Uterus (tissue), 2 donors: ENCODE measurements at regions not wholly inside any gene's neighbourhood (a gene's known extent, or its start where the extent isn't known, plus 50 kb on each side); places are given as distances from the start of the nearest gene placed in this dataset.

ENCODE experiments used
- POLR2A ChIP-seq, 2 donors: fragments of 450-650 bp; IDR thresholded peaks; one replicate each; pipeline ENCODE4 v1.6.1; 2016; ENCODE audit warnings: antibody characterized with exemption in 2 of 2, mild to moderate bottlenecking in 1 of 2, moderate library complexity in 1 of 2
- TF ChIP-seq, protein P1 (sequence below), 4 experiments: fragments of 200-600 bp in 2 of 4; fragments of 450-650 bp in 2 of 4; sonication (generic) in 2 of 4; IDR thresholded peaks; one replicate each; pipeline ENCODE4 v1.5.1; 2016 to 2019; ENCODE audit warnings: antibody characterized with exemption in 4 of 4, mild to moderate bottlenecking in 2 of 4, moderate library complexity in 1 of 4

DNA sequence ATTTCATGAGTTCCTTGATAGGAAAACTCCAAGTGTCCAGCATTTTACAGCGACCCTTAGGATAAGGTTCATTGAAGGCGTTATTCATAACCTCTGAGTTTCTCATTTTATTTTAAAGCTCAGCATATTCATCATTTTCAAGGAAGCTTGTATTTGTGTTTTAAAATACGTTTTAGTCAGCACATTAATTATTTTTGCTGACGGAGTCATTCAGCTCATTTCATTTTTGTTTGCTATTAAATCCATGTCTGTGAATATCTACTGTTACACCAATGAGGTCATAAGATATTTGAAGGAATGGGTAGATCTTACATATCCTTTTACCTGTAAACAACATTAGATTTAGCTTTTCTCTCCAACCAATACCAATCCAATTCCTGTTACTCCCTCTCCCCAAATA lies 1766.3 kb upstream of the PCDH10 start:
- TF ChIP-seq, protein P1, sequence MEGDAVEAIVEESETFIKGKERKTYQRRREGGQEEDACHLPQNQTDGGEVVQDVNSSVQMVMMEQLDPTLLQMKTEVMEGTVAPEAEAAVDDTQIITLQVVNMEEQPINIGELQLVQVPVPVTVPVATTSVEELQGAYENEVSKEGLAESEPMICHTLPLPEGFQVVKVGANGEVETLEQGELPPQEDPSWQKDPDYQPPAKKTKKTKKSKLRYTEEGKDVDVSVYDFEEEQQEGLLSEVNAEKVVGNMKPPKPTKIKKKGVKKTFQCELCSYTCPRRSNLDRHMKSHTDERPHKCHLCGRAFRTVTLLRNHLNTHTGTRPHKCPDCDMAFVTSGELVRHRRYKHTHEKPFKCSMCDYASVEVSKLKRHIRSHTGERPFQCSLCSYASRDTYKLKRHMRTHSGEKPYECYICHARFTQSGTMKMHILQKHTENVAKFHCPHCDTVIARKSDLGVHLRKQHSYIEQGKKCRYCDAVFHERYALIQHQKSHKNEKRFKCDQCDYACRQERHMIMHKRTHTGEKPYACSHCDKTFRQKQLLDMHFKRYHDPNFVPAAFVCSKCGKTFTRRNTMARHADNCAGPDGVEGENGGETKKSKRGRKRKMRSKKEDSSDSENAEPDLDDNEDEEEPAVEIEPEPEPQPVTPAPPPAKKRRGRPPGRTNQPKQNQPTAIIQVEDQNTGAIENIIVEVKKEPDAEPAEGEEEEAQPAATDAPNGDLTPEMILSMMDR (IDR thresholded peaks at IDR 0.05) = no peak
- no peak for TF ChIP-seq POLR2A (IDR thresholded peaks at IDR 0.05)
